ENCODE measurements at regions not wholly inside any gene's neighbourhood (a gene's known extent, or its start where the extent isn't known, plus 50 kb on each side); places are given as distances from the start of the nearest gene placed in this dataset.

DNA sequence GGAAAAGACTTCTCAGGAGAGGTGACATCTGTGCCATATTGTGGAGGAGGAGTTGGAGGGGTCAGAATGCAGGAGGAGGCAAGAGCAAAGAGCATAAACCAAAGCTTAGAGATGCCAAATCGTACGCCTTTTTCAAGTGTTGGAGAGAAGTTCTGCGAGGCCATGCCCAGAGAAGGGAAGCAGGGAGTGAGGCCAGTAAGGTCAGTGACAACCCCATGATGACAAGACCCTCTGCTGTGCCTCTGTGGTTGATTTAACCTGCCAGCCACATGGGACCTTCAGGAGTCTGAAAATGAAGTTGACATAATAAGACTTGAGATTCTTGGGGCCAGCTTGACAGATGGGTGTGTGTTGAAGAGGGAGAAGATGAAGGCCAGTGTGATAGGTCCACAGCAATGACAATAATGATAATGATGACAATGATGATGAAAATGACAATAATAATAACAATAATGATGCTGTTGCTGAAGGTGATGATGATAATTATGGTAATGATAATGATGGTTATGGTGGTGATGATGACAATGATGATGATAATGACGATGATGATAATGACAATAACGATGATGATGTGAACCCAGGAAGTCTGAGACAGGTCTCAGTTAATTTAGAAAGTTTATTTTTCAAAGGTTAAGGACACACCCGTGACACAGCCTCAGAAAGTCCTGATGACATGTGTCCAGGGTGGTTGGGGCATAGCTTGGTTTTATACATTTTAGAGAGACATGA, 152.6 kb upstream of the B3GAT1 start:
- TF ChIP-seq GATA1 (IDR thresholded peaks at IDR 0.05; ENCODE audit: low read depth, low read length) (no peak), POLR2A (IDR thresholded peaks at IDR 0.05; ENCODE audit: low read length) (no peak)
- no peak for DNase-seq

DNA sequence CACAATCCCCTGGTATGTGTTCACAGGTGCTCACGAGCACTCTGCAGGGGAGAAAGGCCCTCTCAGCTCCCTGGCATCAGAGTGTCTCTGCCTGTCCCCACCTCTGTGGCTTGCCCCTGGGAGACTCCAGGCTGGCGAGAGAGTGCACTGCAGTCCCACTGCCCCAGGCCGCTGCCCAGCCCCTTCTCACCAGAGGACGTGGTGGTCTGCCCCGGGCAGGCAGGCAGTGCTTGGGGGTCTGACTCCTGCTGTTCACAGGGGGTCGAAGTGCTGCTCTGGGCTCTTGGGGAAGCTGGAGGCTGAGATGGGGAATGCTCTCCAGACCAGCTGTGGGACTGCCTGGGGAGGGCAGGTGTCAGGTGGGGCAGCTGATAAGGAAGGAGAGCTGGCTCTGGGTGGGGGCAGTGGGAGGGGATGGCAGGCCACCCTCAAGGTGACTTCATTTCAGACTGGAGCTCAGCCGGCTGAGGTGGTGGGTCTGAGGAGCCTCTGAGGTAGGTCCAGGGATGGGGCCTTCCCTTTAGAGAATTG, 151.0 kb upstream of the B3GAT1 start:
- DNase-seq, result no peak
- TF ChIP-seq POLR2A (IDR thresholded peaks at IDR 0.05; ENCODE audit: low read length) (no peak), GATA1 (IDR thresholded peaks at IDR 0.05; ENCODE audit: low read depth, low read length) (no peak)

DNA sequence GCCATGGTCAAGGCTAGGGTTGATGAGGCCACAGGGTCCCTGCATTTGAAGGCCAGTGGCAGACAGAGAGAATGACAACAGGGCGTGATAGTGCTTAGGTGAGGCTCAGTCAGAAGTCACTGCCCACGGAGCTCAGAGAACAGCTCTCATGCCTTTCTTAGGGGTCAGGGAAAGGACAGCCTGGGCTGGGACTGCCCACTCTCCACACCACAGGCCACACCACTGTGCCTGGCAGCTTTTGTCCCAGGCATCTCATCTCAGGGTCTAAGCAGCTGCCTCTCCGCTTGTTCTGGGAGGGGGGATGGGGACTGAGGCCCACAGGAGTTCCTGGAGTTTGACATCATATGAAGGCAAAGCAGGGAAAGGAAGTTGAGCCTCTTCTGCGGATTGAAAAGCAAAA, 150.2 kb upstream of the B3GAT1 start:
- TF ChIP-seq POLR2A (IDR thresholded peaks at IDR 0.05; ENCODE audit: low read length) (no peak), GATA1 (IDR thresholded peaks at IDR 0.05; ENCODE audit: low read depth, low read length) (no peak)
- DNase-seq, result no peak

DNA sequence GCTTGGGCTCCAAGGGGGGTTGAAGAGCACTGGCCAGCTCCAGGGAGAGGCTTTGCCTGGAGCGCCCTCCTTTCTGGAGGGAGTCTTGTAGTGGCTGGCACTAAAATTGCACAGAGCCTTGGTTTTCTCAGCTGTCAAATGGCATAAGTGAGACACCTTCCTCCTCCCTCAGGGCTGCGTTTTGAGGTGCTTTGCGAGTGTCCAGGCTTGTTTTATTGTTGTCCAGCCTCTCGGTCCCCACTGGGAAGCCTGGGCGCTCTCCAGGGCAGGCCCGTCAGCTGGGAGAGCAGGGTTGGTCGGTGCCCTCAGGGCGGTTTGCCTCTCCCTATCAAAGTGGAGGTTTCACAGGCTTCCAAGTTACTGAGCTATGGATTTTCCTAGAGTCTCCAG, 149.3 kb upstream of the B3GAT1 start:
- no peak for DNase-seq
- TF ChIP-seq POLR2A (IDR thresholded peaks at IDR 0.05; ENCODE audit: low read length) (no peak), GATA1 (IDR thresholded peaks at IDR 0.05; ENCODE audit: low read depth, low read length) (no peak)

GRCh38 chr11:134560566-134561330, 148.7 kb upstream of the B3GAT1 start:
- DNase-seq, result no peak
- TF ChIP-seq GATA1 (IDR thresholded peaks at IDR 0.05; ENCODE audit: low read depth, low read length), result no peak
- no peak for TF ChIP-seq POLR2A (IDR thresholded peaks at IDR 0.05; ENCODE audit: low read length)

- no peak for DNase-seq
- TF ChIP-seq GATA1 (IDR thresholded peaks at IDR 0.05; ENCODE audit: low read depth, low read length) (no peak), POLR2A (IDR thresholded peaks at IDR 0.05; ENCODE audit: low read length) (no peak)
Observed at GRCh38 chr11:134560066-134560465, 148.0 kb upstream of the B3GAT1 start.

GRCh38 chr11:134559602-134559962, 147.5 kb upstream of the B3GAT1 start:
- DNase-seq, result no peak
- no peak for TF ChIP-seq GATA1 (IDR thresholded peaks at IDR 0.05; ENCODE audit: low read depth, low read length)
- no peak for TF ChIP-seq POLR2A (IDR thresholded peaks at IDR 0.05; ENCODE audit: low read length)

GRCh38 chr11:134558916-134559601, 147.0 kb upstream of the B3GAT1 start:
- no peak for DNase-seq
- no peak for TF ChIP-seq GATA1 (IDR thresholded peaks at IDR 0.05; ENCODE audit: low read depth, low read length)
- no peak for TF ChIP-seq POLR2A (IDR thresholded peaks at IDR 0.05; ENCODE audit: low read length)

GRCh38 chr11:134558258-134558835, 146.3 kb upstream of the B3GAT1 start:
- TF ChIP-seq POLR2A (IDR thresholded peaks at IDR 0.05; ENCODE audit: low read length) (no peak), GATA1 (IDR thresholded peaks at IDR 0.05; ENCODE audit: low read depth, low read length) (no peak)
- DNase-seq, result no peak

GRCh38 chr11:134557571-134558257, 145.7 kb upstream of the B3GAT1 start:
- no peak for DNase-seq
- TF ChIP-seq POLR2A (IDR thresholded peaks at IDR 0.05; ENCODE audit: low read length) (no peak), GATA1 (IDR thresholded peaks at IDR 0.05; ENCODE audit: low read depth, low read length) (no peak)

DNA sequence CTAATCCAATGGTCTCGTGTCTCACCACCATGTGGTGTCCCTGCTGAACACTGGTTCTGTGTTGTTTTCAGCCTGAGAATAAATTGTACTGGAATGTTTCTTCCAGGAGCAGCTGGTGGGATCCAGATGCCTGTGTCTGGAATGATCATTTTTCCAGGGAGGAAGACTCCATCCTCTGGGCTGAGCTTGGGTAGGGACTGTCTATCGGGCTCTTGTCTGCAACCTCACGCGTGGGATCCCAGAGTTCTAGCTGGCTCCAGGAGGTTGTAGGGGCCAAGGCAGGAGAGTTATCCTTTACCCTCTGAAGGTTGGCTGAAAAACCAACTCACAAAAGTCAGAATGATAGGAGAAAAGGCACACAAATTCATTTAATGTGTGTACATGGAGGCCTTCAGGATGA, 144.1 kb upstream of the B3GAT1 start:
- DNase-seq, result no peak
- TF ChIP-seq GATA1 (IDR thresholded peaks at IDR 0.05; ENCODE audit: low read depth, low read length) (no peak), POLR2A (IDR thresholded peaks at IDR 0.05; ENCODE audit: low read length) (no peak)

DNA sequence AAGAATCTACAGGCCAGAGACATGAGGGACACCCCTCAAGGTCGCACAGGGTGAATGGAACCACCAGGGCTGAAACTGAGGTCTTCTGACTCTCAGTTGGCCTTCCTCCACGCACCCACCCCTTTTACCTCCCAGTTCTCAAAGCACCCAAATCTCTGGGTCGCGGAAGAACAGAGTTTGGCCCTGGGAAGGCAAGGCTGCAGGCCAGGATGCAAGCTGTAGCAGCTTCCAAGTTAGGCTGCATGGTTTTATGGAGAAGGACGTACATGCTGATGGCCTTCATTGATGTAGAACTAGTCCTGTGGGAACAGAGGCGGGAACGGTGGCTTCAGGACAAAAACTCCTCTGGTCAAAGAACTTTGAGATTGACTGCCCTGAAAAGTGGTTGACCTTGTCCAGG, 143.5 kb upstream of the B3GAT1 start:
- TF ChIP-seq GATA1 (IDR thresholded peaks at IDR 0.05; ENCODE audit: low read depth, low read length) (no peak), POLR2A (IDR thresholded peaks at IDR 0.05; ENCODE audit: low read length) (no peak)

GRCh38 chr11:134554861-134555260, 142.8 kb upstream of the B3GAT1 start:
- TF ChIP-seq GATA1 (IDR thresholded peaks at IDR 0.05; ENCODE audit: low read depth, low read length), result no peak
- no peak for TF ChIP-seq POLR2A (IDR thresholded peaks at IDR 0.05; ENCODE audit: low read length)
- no peak for DNase-seq

More for the DNA sequence above, 143.5 kb upstream of the B3GAT1 start:
- no peak for DNase-seq
